H1 (cell line): ENCODE measurements at regions not wholly inside any gene's neighbourhood (a gene's known extent, or its start where the extent isn't known, plus 50 kb on each side); places are given as distances from the start of the nearest gene placed in this dataset.

Experiments used
- CTCF ChIA-PET: fragments of 300-600 bp; sonication (Branson Sonifier 250); formaldehyde crosslinking; loops from one replicate; lab custom pipeline; 2021; ENCODE audit not compliant: partially characterized antibody; lab: Charles Lee
- POLR2A ChIA-PET: fragments of 300-600 bp; sonication (Branson Sonifier 250); formaldehyde crosslinking; loops from one replicate; lab custom pipeline; 2021; ENCODE audit warnings: inconsistent platforms; ENCODE audit not compliant: partially characterized antibody; lab: Charles Lee
- DNase-seq, 2 experiments: peaks; one replicate each; pipeline versions ENCODE4 v3.0.0 to v3.0.0-alpha.2; 2010 to 2022; ENCODE audit warnings: low spot score in 2 of 2, low read depth in 1 of 2, mixed read lengths in 1 of 2
- FAIRE-seq: peaks from 2 replicates; lab custom pipeline; 2011; peaks lifted over from hg19 to GRCh38; lab: Jason Lieb, UNC
- H2AFZ ChIP-seq: 2 replicates; pipeline ENCODE4 v1.8.1; 2012; ENCODE audit warnings: low read length, inconsistent platforms
- H2AK5ac ChIP-seq: 2 replicates; pipeline ENCODE4 v1.6.1; 2013; ENCODE audit warnings: low read depth, low read length
- H2BK120ac ChIP-seq: replicated peaks from 2 replicates; pipeline ENCODE3; 2013; ENCODE audit warnings: low read depth, low read length, inconsistent platforms
- H2BK12ac ChIP-seq: 2 replicates; pipeline ENCODE4 v1.6.1; 2013; ENCODE audit warnings: low read depth, low read length
- H2BK15ac ChIP-seq: 2 replicates; pipeline ENCODE4 v1.6.1; 2013; ENCODE audit warnings: low read length
- H2BK20ac ChIP-seq: 2 replicates; pipeline ENCODE4 v1.6.1; 2013; ENCODE audit warnings: low read length
- H2BK5ac ChIP-seq: 2 replicates; pipeline ENCODE4 v1.6.1; 2013; ENCODE audit warnings: low read depth, low read length
- H3K14ac ChIP-seq: 2 replicates; pipeline ENCODE4 v1.6.1; 2013; ENCODE audit warnings: inconsistent platforms; ENCODE audit not compliant: insufficient read length
- H3K18ac ChIP-seq: 2 replicates; pipeline ENCODE4 v1.6.1; 2013; ENCODE audit warnings: low read length; ENCODE audit errors: extremely low read depth
- H3K23ac ChIP-seq: 2 replicates; pipeline ENCODE4 v1.6.1; 2013; ENCODE audit warnings: inconsistent platforms; ENCODE audit not compliant: insufficient read length
- H3K23me2 ChIP-seq: 2 replicates; pipeline ENCODE4 v1.6.1; 2013; ENCODE audit warnings: low read depth, low read length
- H3K27ac ChIP-seq: 2 replicates; pipeline ENCODE4 v1.6.1; 2011; ENCODE audit warnings: low read depth, low read length, inconsistent platforms
- H3K27me3 ChIP-seq, 4 experiments: replicated peaks in 1 of 4; 1 replicate in 1 of 4; 2 replicates in 3 of 4; pipeline versions ENCODE4 v1.6.1 to v1.8.1; 2011 to 2013; ENCODE audit warnings: low read length in 3 of 4, mild to moderate bottlenecking in 3 of 4, inconsistent platforms in 2 of 4, mixed read lengths in 2 of 4, moderate library complexity in 1 of 4; ENCODE audit not compliant: control insufficient read depth in 3 of 4, insufficient read depth in 3 of 4; ENCODE audit errors: extremely low read depth in 1 of 4
- H3K36me3 ChIP-seq, 4 experiments: 2 replicates each; pipeline versions ENCODE4 v1.6.1 to v1.8.1; 2011 to 2013; ENCODE audit warnings: mild to moderate bottlenecking in 4 of 4, low read length in 3 of 4, moderate library complexity in 2 of 4, control low read depth in 1 of 4, inconsistent platforms in 1 of 4; ENCODE audit not compliant: insufficient read depth in 4 of 4, control insufficient read depth in 2 of 4
- H3K4ac ChIP-seq: replicated peaks from 2 replicates; pipeline ENCODE3; 2013; ENCODE audit warnings: low read length, low read depth, mixed read lengths, inconsistent platforms; ENCODE audit not compliant: insufficient read length
- H3K4me1 ChIP-seq, 4 experiments: replicated peaks in 1 of 4; 1 replicate in 1 of 4; 2 replicates in 3 of 4; pipeline versions ENCODE4 v1.6.1 to v1.8.1; 2011 to 2013; ENCODE audit warnings: low read length in 3 of 4, inconsistent platforms in 2 of 4, mixed read lengths in 1 of 4; ENCODE audit not compliant: insufficient read depth in 4 of 4, control insufficient read depth in 3 of 4
- H3K4me2 ChIP-seq, 2 experiments: 2 replicates each; pipeline versions ENCODE4 v1.6.1 to v1.8.1; 2011 to 2013; ENCODE audit warnings: low read depth in 2 of 2, low read length in 2 of 2, control low read depth in 1 of 2, inconsistent platforms in 1 of 2, mild to moderate bottlenecking in 1 of 2; ENCODE audit not compliant: insufficient read depth in 1 of 2
- H3K4me3 ChIP-seq, 4 experiments: fragments of 200-600, 300-600 bp in 1 of 4; sonication (generic), shearing (Covaris generic), sonication (Bioruptor Twin) in 1 of 4; 2 replicates each; pipeline versions ENCODE4 v1.5.1 to v1.8.1; 2011 to 2016; ENCODE audit warnings: low read length in 4 of 4, low read depth in 3 of 4, control low read depth in 2 of 4, inconsistent platforms in 2 of 4, mild to moderate bottlenecking in 2 of 4, mixed read lengths in 1 of 4, moderate library complexity in 1 of 4; ENCODE audit not compliant: insufficient read depth in 2 of 4; ENCODE audit errors: extremely low read depth in 1 of 4
- H3K56ac ChIP-seq: replicated peaks from 2 replicates; pipeline ENCODE3; 2013; ENCODE audit warnings: low read depth, mild to moderate bottlenecking, mixed read lengths, low read length, inconsistent platforms; ENCODE audit not compliant: insufficient read length
- H3K79me1 ChIP-seq: 2 replicates; pipeline ENCODE4 v1.6.1; 2013; ENCODE audit warnings: low read depth, low read length, control low read depth
- H3K79me2 ChIP-seq, 2 experiments: 2 replicates each; pipeline versions ENCODE4 v1.6.1 to v1.8.1; 2012 to 2013; ENCODE audit warnings: low read length in 2 of 2, mild to moderate bottlenecking in 2 of 2, inconsistent platforms in 1 of 2; ENCODE audit not compliant: insufficient read depth in 2 of 2, control insufficient read depth in 1 of 2
- H3K9ac ChIP-seq, 4 experiments: replicated peaks in 1 of 4; 1 replicate in 1 of 4; 2 replicates in 3 of 4; pipeline versions ENCODE4 v1.6.1 to v1.8.1; 2011 to 2013; ENCODE audit warnings: low read depth in 3 of 4, low read length in 3 of 4, control low read depth in 2 of 4, mild to moderate bottlenecking in 2 of 4, moderate library complexity in 2 of 4, inconsistent platforms in 1 of 4; ENCODE audit errors: extremely low read depth in 1 of 4
- H3K9me3 ChIP-seq, 2 experiments: 2 replicates each; pipeline versions ENCODE4 v1.6.1 to v1.8.1; 2012 to 2013; ENCODE audit warnings: mild to moderate bottlenecking in 2 of 2, moderate library complexity in 2 of 2, control low read depth in 1 of 2, inconsistent platforms in 1 of 2, low read depth in 1 of 2, low read length in 1 of 2, mixed read lengths in 1 of 2; ENCODE audit not compliant: insufficient read depth in 2 of 2
- H4K20me1 ChIP-seq, 2 experiments: replicated peaks in 1 of 2; 2 replicates each; pipeline versions ENCODE3 to v1.8.1; 2011 to 2013; ENCODE audit warnings: inconsistent platforms in 2 of 2, low read length in 2 of 2, mild to moderate bottlenecking in 1 of 2; ENCODE audit not compliant: insufficient read depth in 2 of 2, control insufficient read depth in 1 of 2
- H4K5ac ChIP-seq: 2 replicates; pipeline ENCODE4 v1.6.1; 2013; ENCODE audit warnings: low read length, low read depth, mixed read lengths, inconsistent platforms; ENCODE audit not compliant: insufficient read length
- H4K8ac ChIP-seq: 2 replicates; pipeline ENCODE4 v1.8.0; 2013; ENCODE audit warnings: mild to moderate bottlenecking, moderate library complexity, low read length, inconsistent platforms; ENCODE audit not compliant: insufficient read depth; ENCODE audit errors: extremely low read depth
- H4K91ac ChIP-seq: replicated peaks from 2 replicates; pipeline ENCODE3; 2013; ENCODE audit warnings: low read length, mixed read lengths, inconsistent platforms; ENCODE audit not compliant: insufficient read length
- CEBPB ChIP-seq: IDR thresholded peaks from 2 replicates; pipeline ENCODE4 v1.6.1; 2012; ENCODE audit warnings: low read depth, low read length
- EP300 ChIP-seq, 2 experiments: IDR thresholded peaks; 1 replicate in 1 of 2; 2 replicates in 1 of 2; pipeline ENCODE4 v1.6.1; 2011 to 2012; ENCODE audit warnings: low read depth in 2 of 2, low read length in 2 of 2, mild to moderate bottlenecking in 2 of 2, borderline replicate concordance in 1 of 2, inconsistent platforms in 1 of 2, moderate library complexity in 1 of 2
- YY1 ChIP-seq: IDR thresholded peaks from 2 replicates; pipeline ENCODE4 v1.6.1; 2011; ENCODE audit warnings: low read depth, mild to moderate bottlenecking, low read length
- WGBS, 2 experiments: shearing (Covaris generic) in 1 of 2; methylation state at CpG; one replicate each; pipeline versions ENCODE4 v1.1.6 to v1.1.7; 2013 to 2015; ENCODE audit warnings: low lambda C conversion rate in 2 of 2, mixed read lengths in 2 of 2, inconsistent platforms in 1 of 2, low coverage in 1 of 2, missing lambda C conversion rate in 1 of 2; ENCODE audit not compliant: insufficient replicate concordance in 2 of 2, insufficient coverage in 1 of 2, insufficient read length in 1 of 2; ENCODE audit errors: extremely low coverage in 1 of 2, missing lambda C conversion rate in 1 of 2; 5-methylcytosine and 5-hydroxymethylcytosine counted together

GRCh38 chr18:22020867-22021370 lies 148.5 kb upstream of the GATA6 start:
- FAIRE-seq: no peak
- no peaks in the 10 kb centered on the region for H3K23me2 ChIP-seq
- no peaks in the 10 kb centered on the region for H3K79me2 ChIP-seq
- H3K23ac ChIP-seq: no peak overlapping the region
- ChIA-PET CTCF (interaction anchor here (0.6 to 7.5 kb wide), 2 partner anchors 23 to 778 kb away, joined by 3 to 29 read pairs; no protein-coding TSS in a partner anchor), POLR2A (no interaction called here)
- H2BK15ac ChIP-seq: no peak overlapping the region
- no peak overlapping the region for H3K18ac ChIP-seq
- no peak overlapping the region for H2BK20ac ChIP-seq
- no peak overlapping the region for H3K4me2 ChIP-seq
- H3K4ac ChIP-seq: no peak overlapping the region
- no peak for DNase-seq
- no peak overlapping the region for H3K56ac ChIP-seq
- no peak overlapping the region for H2AK5ac ChIP-seq
- H4K5ac ChIP-seq: no peak overlapping the region
- no peak overlapping the region for H4K8ac ChIP-seq
- H4K91ac ChIP-seq: no peak overlapping the region
- no peak overlapping the region for H3K9ac ChIP-seq
- H3K14ac ChIP-seq: no peak overlapping the region
- 82% methylated on average over 7 of the region's 7 CpGs; no CpG with 5 or more reads in 1 of the 2 experiments for WGBS, 2 experiments
- no peaks in the 10 kb centered on the region for H4K20me1 ChIP-seq
- no peaks in the 10 kb centered on the region for H3K36me3 ChIP-seq
- H2BK12ac ChIP-seq: no peak overlapping the region
- H2AFZ ChIP-seq: no peak overlapping the region
- H3K9me3 ChIP-seq: no peaks in the 10 kb centered on the region
- no peak overlapping the region for H3K4me3 ChIP-seq
- no peak overlapping the region for H3K27ac ChIP-seq
- H3K27me3 ChIP-seq: no peaks in the 10 kb centered on the region
- no peak overlapping the region for H2BK120ac ChIP-seq
- H3K4me1 ChIP-seq: no peaks in the 10 kb centered on the region
- H2BK5ac ChIP-seq: no peak overlapping the region
- H3K79me1 ChIP-seq: no peaks in the 10 kb centered on the region
- no peak for TF ChIP-seq CEBPB
- no peak for TF ChIP-seq YY1
- no peak for TF ChIP-seq EP300 (IDR thresholded peaks at IDR 0.05; ENCODE audit: borderline replicate concordance in 1 of 2, low read depth in 2 of 2, low read length in 2 of 2)
